ENCODE measurements at regions not wholly inside any gene's neighbourhood (a gene's known extent, or its start where the extent isn't known, plus 50 kb on each side); places are given as distances from the start of the nearest gene placed in this dataset.

- no peak for TF ChIP-seq CTCF (IDR thresholded peaks at IDR 0.05)
- TF ChIP-seq EZH2 (IDR thresholded peaks at IDR 0.05; ENCODE audit: borderline replicate concordance, insufficient read depth, low read depth, low read length, poor library complexity, severe bottlenecking), result no peak
These were observed 90.1 kb upstream of the PRR23C start for GRCh38 chr3:139134678-139135372.

All from B cell (primary cell).